Amniotic stem cell (primary cell): ENCODE measurements at regions not wholly inside any gene's neighbourhood (a gene's known extent, or its start where the extent isn't known, plus 50 kb on each side); places are given as distances from the start of the nearest gene placed in this dataset.
A peak's percentile ranks its signal among the peaks of the same experiment; 100 is the strongest.
"Not testable (repeated sequence)": the region's sequence is repeated elsewhere in the genome, so short reads cannot be mapped to it uniquely, and the experiment has no call there.

Experiments used
- DNase-seq: peaks from one replicate; lab custom pipeline; 2025; lab: John Stamatoyannopoulos, UW

DNA sequence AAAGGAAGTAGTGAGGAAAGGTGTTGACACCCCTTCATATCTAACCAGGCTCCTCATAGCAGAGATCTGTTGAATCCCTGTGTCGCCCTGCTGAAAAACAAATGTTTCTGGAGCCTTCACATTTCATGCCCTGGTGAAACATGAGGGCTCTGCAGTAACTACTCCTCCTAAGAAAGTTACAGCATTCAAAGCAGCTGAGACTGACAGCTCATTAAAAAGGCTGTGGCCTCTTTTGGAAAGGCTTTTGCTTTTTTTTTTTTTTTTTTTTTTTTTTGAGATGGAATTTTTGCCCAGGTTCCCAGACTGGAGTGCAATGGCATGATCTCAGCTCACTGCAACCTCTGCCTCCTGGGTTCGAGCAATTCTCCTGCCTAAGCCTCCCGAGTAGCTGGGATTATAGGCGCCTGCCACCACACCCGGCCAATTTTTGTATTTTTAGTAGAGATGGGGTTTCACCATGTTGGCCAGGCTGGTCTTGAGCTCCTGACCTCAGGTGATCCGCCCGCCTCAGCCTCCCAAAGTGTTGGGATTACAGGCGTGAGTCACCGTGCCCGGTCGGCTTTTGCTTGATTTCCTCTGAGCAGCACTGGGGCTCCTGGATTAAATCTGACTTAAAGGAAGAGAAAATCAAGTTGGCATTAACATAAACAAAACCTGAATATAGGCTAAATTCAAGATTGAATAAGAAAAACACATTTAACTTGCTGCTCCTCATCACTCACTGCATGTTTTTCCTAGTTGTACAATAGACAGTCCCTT lies 112.9 kb downstream of the PCSK1 start:
- DNase-seq, result not testable (repeated sequence)

DNA sequence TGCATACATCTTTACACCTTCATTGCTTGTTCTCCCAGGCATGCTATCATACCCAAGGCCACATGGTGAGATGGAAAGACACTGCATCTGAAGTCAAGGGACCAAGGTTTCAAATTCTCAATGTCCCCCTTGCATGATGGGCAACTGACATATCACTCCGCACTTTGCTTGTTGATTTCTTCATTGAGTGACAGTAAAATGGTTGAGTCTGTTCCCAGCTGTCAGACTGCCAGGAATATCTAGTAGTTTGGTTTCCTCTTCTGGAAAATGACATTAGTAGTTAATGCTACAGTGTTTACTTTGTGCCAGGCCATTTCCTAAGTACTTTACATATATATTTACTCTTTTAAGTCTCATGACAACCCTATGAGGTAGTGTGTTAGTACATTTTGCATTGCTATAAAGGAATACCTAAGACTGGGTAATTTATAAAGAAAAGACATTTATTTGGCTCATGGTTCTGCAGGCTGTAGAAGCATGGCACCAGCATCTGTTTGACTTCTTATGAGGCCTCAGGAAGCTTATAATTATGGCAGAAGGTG lies 114.4 kb downstream of the PCSK1 start:
- no peak for DNase-seq

DNA sequence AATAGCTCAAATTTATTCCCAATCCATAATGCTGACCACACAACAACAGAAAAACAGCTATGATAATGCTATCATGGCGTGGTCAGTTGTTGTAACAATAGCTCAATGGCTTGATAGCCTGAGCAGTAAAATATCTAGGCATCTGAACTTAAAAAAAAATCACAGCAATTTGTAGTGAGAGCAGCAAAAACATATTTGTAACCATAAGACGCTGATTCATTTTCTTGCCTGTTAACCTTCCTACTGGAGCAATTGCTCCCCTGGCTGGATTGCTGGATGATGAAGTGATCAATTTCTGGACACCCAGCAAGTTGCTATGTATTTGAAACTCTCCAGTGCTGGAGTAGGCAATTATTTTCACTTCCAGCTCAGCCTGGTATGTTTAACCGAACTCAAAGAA lies 115.1 kb downstream of the PCSK1 start:
- no peak for DNase-seq

DNA sequence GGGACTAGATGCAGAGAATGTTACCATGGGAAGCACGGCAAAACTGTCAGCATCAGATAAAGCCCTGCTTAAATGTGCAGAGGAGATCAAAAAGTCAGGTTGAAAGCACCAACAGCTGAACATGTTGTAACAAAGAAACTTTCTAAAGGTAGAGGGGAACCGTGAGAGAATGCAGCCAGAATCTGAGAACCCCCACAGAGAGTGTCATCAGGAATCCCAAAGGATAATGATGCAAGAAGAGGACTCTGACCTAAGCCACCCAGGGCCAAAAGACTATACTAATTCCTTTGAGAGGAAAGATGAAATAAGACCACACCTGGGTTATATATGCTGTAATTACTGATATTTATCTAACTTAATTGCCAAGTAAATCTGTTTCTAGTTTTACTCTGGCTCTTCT lies 116.6 kb downstream of the PCSK1 start:
- DNase-seq, result no peak

DNA sequence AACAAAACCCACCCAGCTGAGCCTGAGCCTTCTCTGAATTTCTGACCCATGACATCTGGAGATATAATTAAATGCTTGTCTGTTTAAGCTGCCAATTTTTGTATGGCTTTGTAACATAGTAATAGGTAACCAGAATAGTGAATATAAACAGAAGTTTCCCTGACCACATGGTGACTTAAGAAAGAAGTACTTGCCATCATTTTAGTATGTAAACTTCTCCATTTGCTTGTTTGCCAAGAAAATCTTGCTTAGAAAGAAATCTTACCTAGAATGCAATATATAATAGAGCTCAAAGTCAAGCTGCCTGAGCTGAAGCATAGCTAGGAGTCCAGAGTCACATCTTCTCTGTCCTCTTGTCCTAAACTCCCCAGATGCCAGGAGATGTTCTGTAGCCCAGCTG lies 117.0 kb downstream of the PCSK1 start:
- DNase-seq, result no peak

DNA sequence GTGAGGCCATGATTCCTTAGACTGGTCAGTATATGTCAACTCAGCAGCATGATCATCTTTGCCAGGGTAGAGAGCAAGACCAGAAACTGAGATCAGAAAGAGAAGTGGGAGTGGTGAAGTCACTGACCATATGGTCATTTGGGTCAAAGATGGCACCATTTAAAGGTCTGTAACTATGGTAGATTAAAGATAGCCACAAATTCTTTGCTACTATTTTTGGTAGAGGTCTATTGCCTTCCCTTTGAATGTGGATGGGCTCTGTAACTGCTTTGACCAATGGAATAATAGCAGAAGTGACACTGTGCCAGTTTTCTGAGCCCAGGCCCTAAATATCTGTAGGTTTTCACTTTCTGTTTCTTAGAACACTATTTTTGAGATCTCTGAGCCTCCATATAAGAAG lies 117.6 kb downstream of the PCSK1 start:
- DNase-seq, result no peak

DNA sequence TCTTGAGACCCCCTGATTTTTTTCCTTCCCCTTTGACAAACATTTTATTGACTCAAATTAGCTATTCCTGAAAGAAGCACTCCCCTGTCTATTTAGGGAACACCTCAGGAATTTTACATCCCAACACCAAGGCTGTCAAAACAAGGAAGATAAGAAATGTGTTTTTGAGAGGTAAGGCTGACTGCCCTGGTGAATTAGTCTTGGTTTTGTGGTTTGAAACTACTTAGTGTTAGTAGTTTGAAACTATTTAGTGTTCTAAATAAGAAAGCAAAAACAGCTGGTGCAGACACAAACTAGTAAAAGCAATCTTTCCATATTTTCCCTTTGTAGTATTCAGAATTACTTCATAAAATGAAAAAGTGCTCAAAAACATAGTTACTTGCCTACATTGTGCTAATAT lies 120.7 kb downstream of the PCSK1 start:
- no peak for DNase-seq

DNA sequence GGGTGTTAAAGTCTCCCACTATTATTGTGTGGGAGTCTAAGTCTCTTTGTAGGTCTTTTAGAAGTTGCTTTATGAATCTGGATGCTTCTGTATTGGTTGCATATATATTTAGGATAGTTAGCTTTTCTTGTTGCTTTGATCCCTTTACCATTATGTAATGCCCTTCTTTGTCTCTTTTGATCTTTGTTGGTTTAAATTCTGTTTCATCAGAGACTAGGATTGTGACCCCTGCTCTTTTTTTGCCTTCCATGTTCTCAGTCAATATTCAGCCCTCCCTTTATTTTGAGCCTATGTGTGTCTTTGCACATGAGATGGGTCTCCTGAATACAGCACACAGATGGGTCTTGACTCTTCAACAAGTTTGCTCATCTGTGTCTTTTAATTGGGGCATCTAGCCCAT lies 126.0 kb downstream of the PCSK1 start:
- not testable (repeated sequence) for DNase-seq

DNA sequence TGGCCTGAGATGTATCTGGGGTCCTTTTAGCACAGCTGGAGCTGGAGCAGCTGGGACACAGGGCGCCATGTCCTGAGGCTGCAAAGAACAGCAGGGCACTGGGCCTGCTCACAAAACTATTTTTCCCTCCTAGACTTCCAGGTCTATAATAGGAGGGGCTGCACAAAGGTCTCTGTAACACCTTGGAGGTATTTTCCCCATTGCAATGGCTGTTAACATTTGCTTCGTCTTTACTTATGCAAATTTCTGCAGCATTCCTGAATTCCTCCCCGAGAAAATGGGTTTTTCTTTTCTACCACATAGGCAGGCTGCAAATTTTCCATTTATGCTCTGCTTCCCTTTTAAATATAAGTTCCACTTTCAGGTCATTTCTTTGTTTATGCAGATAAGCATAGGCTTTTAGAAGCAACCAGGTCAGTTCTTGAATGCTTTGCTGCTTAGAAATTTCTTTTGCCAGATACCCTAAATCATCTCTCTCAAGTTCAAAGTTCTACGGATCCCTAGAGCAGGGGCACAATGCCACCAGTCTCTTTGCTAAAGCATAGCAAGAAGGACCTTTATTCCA lies 130.8 kb downstream of the PCSK1 start:
- no peak for DNase-seq

DNA sequence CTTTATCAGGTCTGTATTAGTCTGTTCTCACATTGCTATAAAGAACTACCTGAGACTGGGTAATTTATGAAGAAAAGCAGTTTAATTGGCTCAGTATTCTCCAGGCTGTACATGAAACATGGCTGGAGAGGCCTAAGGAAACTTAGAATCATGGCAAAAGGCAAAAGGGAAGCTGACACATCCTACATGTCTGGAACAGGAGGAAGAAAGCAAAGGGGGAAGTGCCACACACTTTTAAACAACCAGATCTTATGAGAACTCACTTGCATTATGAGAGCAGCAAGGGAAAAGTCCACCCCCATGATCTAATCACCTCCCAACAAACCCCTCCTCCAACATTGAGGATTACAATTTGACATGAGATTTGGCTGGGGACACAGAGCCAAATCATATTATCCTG lies 132.1 kb downstream of the PCSK1 start:
- no peak for DNase-seq

DNA sequence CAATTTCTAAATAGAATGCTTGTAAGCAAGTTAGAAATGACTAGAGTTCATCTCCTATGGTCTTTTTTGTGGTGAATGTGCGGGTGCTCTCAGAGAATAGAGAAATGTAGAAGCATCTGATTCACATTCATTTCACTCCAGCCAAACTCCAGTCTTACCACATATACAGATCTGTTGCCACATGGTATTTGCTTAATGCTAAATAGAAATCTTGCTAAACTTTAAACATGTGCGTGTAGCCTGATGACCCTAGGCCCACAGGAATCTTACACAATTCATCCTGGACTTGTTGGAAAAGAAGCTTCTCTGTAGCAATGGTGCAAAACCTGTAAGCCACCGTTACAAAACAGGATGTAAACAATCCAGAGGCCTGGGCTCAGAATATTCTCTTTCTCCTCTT lies 135.2 kb downstream of the PCSK1 start:
- no peak for DNase-seq

DNA sequence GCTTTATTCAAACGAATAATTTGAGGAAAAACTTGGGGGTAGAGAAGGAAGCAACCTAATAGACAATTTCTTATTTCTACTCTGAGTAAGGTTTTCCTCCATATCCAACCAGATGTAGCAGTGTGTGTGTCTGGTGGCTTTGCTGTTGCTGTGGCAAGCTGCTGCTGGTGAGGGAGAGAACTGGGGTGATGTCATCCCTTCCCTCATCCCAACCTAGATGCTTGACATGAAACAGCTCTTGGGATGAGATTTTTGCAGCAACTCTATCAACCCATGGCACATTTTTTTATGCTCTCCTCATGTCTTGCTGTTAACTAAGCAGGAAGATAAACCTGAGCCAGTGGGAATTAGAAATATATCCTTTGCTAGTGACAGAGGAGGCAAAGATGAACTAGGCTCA lies 135.8 kb downstream of the PCSK1 start:
- peak; percentile 35 for DNase-seq

DNA sequence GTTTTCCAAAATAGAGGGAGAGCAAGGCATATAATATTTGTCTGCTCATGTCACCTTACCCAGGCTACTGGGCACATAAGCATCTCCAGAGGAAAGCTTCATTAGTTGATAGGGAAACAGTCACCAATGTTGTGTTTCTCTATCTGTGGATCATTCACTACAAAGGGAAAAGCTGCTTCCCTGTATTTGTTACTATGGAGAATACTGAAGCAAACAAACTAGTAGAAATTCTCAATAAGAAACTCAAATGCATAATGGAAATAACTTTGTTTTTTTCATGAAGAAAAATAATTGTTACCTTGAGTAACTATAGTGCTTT lies 138.2 kb downstream of the PCSK1 start:
- DNase-seq, result no peak

DNA sequence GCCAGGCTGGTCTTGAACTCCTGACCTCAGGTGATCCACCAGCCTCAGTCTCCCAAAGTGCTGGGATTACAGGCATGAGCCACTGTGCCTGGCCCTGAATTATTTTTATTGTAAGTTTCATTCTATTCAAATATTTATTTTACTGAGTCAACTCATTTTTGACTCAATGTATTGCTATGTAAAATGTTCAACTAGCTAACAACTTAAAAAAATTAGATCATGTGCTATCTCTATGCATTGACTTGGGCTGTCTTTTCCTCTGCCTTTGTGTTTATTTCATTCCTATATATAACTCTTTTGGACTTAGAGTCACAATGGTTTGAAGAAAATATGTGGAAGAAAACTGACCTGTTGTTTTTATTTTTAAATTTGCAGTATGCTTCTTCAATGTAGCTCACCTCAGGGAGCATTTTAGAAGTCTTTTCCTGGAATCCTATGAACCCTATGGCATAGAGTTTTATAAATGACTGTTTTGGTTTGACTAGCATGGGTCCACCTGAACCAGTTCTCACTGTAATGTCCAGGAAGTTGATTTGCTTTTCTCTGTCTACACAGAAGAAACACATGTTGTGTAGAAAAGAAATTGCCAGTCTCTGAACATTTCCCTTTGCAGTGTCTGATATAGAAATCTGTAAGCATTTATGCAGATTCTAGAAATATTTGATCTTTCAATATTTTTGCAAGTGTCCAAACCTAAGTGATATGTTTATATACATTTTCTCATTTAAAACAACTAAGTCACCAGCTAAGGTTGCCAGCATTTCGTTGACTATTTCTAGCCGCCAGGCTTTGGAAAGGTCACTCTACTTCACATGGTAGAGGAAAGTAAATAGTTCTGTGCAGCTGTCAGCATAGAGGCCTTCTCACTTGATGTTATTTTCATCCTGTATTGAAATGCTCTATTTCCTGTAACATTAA lies 138.8 kb downstream of the PCSK1 start:
- peak; percentile 34 for DNase-seq

DNA sequence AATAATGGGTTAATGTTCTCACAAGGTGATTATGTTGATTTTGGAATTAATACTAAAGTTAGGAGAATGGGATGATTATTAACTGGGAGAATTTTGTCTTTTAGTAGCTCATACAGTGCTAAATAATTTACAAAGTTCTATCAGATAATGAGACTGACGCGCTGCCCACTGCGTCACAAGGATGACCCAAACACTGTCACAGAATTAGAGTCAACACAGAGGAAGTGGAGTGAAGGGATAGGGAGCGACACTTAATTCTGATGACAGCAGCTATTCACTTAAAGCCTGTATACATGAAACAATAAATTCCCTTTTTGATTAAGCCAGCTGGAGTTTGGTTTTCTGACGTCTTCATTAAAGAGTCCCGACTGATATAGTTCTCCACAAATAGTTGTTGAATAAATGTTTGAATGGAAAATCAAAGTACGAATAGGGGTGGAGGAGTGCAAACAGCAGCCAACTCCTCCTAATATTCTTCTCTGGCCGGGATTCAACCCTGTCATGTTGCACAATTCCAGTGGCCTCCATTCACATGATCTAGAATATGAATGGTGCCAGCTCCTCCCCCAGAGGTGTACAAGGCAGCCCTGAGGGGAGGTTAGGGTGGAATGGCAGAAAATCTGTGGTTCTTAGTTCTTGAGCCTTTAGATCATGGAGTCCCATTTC lies 140.3 kb downstream of the PCSK1 start:
- DNase-seq, result no peak

DNA sequence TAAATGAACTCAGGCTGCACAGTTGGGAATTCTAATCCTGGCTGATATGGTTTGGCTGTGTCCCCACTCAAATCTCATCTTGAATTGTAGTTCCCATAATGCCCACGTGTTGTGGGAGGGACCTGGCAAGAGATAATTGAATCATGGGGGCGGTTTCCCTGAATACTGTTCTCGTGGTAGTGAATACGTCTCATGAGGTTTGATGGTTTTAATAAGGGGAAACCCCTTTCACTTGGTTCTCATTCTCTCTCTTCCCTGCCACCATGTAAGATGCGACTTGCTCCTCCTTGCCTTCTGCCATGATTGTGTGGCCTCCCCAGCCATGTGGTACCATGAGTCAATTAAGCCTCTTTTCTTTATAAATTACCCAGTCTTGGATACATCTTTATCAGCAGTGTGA lies 143.8 kb downstream of the PCSK1 start:
- not testable (repeated sequence) for DNase-seq

DNA sequence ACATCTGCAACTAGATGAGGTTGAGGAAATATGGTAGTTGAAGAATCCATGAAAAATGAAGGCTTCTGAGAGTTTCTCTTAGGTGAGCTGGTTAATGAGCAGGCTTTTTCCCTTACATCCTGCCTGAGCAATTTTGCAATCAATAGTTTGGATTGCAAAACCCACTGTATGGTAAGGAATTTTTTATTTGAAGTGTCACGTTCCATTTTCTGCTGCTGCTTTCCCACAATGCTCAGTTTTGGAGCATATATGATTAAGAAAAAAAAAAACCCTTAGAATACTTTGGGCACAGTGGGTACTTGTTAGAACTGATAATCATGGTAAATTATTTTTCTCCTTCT lies 144.2 kb downstream of the PCSK1 start:
- DNase-seq, result no peak

DNA sequence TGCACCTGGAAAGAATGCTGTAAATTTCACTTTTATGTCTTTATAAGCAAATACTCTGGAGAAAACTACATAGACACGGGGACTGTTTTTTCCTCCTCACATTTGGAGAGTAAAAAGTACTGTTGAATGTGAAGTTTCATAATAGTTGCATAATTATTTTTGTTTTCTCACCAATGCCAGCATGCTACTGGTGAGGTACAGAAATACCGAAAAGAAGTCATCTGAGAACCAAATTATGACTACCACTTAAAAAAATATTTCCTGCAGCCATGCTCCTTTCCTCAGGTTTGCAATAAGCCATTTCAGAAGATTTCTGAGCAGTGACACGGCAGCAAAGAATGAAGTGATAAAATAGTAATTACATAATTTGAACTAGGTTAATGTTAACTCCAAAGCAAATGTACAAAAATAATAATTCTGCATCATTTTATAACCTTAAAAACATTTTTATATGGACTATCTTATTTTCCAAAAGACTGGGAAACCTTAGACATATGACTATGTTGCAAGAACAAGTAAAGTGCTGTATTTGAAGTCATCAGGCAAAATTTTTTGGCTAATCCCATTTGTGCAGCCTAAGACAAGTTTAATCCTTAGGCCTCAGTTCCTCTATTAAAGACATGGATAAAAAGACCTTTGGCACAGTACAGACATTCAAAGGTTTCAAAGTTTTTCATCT lies 144.7 kb downstream of the PCSK1 start:
- DNase-seq, result no peak

DNA sequence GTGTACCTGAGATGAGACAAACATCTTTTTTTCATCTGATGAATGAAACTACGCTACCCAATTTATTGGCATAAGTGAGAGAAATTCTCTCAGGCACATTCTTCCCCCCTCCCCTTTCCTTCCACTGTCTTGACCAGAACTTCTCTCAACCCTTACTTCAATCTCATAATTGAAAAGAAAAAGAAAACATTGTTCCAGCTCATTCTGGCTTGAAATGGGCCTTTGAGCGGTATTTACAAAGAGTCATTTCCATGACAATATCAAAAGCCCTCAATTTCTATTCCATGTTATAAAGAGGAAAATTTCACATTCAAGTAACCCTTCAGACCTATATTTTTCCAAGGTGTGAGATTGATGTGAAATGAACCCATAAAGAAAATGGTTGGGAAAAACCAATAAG lies 145.9 kb downstream of the PCSK1 start:
- no peak for DNase-seq

DNA sequence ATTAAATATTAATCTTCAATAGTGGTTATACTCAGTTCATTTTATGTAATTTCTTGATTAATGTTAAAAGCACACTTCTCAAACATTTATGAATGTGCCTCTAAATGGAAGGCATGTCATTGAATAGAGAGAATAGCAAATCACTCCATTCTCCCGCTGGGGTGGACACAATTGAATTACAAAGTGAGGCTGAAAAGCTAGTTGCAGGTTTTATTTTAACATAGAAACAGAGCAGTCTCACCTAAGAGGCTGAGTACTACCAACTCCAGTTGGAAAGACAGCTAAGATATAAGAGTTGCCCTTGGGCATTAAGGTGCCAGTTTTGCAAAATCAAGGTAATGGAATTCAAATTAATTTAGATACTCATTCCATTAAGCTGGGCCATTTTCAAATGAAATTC lies 147.2 kb downstream of the PCSK1 start:
- DNase-seq, result no peak

DNA sequence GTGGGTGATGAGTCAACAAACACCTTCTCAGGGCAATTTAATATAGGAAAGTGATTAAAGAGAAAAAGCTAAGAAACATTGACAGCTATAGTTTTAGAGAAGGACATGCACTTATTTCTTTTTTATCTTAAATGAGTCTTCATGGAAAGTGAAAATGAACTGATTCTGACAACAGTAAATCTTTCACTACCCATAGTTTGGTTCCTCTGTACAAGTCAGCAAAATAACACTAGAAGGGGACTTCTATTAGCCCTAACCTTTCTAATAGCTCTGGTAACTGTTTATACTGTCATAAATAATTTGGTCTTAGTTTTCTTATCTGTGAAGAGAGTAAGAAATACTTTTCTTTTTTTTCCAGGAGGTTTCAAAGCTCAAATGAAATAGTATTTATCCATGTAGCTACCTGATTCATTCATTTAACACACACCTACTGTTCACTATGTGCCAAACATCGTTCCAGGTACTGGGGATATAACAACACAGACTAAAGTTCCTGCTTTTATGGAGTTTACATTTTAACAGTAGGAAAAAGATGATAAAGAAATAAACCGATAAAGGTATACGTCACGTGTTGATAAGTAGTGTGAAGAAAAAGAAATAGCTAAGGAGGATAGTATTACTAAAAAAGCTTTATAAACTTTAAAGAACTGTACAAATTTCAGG lies 148.2 kb downstream of the PCSK1 start:
- DNase-seq, result no peak
